ENCODE measurements at regions not wholly inside any gene's neighbourhood (a gene's known extent, or its start where the extent isn't known, plus 50 kb on each side); places are given as distances from the start of the nearest gene placed in this dataset.

DNA sequence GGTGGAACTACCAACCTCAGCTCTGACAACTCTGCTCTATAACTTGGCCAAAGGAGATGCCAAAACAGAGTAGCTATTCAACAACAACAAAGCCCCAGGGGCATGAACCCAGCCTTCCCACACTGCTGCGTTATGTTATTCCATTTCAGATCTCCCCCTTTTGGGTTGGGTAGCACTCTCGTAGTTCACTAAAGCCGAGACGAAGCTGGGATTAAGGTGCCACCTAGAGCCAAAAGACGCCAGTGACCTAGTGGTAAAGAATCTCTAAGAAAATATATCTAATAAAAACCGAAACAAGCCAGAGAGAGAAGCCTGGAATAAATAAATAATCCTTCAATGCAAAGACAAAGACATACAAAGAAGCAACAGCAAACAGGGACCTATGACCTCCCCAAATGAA lies 217.3 kb downstream of the HERPUD2 start:
- peaks cover 9% of the 10 kb centered on the region for H3K9me3 Mint-ChIP-seq (ENCODE audit: unreplicated experiment)
- DNase-seq (ENCODE audit: low read depth) (no peak), FAIRE-seq (no peak)
- no peaks in the 10 kb centered on the region for H3K79me2 ChIP-seq (ENCODE audit: insufficient read depth, low read length)
- H3K4me3 Mint-ChIP-seq (ENCODE audit: unreplicated experiment): no peak overlapping the region
- no peak overlapping the region for H2AFZ ChIP-seq (ENCODE audit: low read depth, low read length)
- H3K36me3 ChIP-seq (ENCODE audit: insufficient read depth, low read length): no peaks in the 10 kb centered on the region
- H3K27ac Mint-ChIP-seq (ENCODE audit: unreplicated experiment): no peak overlapping the region
- H4K20me1 ChIP-seq (ENCODE audit: insufficient read depth, low read length): no peaks in the 10 kb centered on the region
- no peaks in the 10 kb centered on the region for H3K4me1 ChIP-seq (ENCODE audit: insufficient read depth, low read length)
- H3K27me3 Mint-ChIP-seq (ENCODE audit: low read depth, unreplicated experiment): no peaks in the 10 kb centered on the region
- TF ChIP-seq EZH2 (IDR thresholded peaks at IDR 0.05; ENCODE audit: insufficient read depth, low read length): no peak
- TF ChIP-seq, protein P1, sequence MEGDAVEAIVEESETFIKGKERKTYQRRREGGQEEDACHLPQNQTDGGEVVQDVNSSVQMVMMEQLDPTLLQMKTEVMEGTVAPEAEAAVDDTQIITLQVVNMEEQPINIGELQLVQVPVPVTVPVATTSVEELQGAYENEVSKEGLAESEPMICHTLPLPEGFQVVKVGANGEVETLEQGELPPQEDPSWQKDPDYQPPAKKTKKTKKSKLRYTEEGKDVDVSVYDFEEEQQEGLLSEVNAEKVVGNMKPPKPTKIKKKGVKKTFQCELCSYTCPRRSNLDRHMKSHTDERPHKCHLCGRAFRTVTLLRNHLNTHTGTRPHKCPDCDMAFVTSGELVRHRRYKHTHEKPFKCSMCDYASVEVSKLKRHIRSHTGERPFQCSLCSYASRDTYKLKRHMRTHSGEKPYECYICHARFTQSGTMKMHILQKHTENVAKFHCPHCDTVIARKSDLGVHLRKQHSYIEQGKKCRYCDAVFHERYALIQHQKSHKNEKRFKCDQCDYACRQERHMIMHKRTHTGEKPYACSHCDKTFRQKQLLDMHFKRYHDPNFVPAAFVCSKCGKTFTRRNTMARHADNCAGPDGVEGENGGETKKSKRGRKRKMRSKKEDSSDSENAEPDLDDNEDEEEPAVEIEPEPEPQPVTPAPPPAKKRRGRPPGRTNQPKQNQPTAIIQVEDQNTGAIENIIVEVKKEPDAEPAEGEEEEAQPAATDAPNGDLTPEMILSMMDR (IDR thresholded peaks at IDR 0.05; ENCODE audit: insufficient read depth, low read depth, low read length): no peak
- peaks cover 17% of the 10 kb centered on the region for H3K4me1 Mint-ChIP-seq (ENCODE audit: low read depth, unreplicated experiment)
- no peaks in the 10 kb centered on the region for H3K27me3 ChIP-seq (ENCODE audit: insufficient read depth, low read length)
- H3K4me2 ChIP-seq (ENCODE audit: low read length): no peak overlapping the region
- no peak overlapping the region for H3K27ac ChIP-seq (ENCODE audit: low read depth, low read length)
- H3K36me3 Mint-ChIP-seq (ENCODE audit: low read depth, unreplicated experiment): no peaks in the 10 kb centered on the region
- H3K9ac ChIP-seq (ENCODE audit: low read length): no peak overlapping the region
- no peaks in the 10 kb centered on the region for H3K9me3 ChIP-seq (ENCODE audit: insufficient read depth, low read depth, low read length)
- H3K4me3 ChIP-seq (ENCODE audit: insufficient read depth, low read depth, low read length): no peak overlapping the region

GRCh38 chr7:35474100-35474499 lies 220.2 kb upstream of the TBX20 start:
- Mint-ChIP-seq H3K4me3 (ENCODE audit: unreplicated experiment) (no peak overlapping the region), H3K36me3 (ENCODE audit: low read depth, unreplicated experiment) (no peaks in the 10 kb centered on the region), H3K27ac (ENCODE audit: unreplicated experiment) (no peak overlapping the region), H3K4me1 (ENCODE audit: low read depth, unreplicated experiment) (no peaks in the 10 kb centered on the region), H3K27me3 (ENCODE audit: low read depth, unreplicated experiment) (no peaks in the 10 kb centered on the region), H3K9me3 (ENCODE audit: unreplicated experiment) (peaks cover 10% of the 10 kb centered on the region)
- H3K79me2 ChIP-seq (ENCODE audit: insufficient read depth, low read length): no peaks in the 10 kb centered on the region
- H3K4me2 ChIP-seq (ENCODE audit: low read length): no peak overlapping the region
- no peaks in the 10 kb centered on the region for H3K4me1 ChIP-seq (ENCODE audit: insufficient read depth, low read length)
- no peak for FAIRE-seq
- no peaks in the 10 kb centered on the region for H3K9me3 ChIP-seq (ENCODE audit: insufficient read depth, low read depth, low read length)
- H2AFZ ChIP-seq (ENCODE audit: low read depth, low read length): no peak overlapping the region
- H3K27me3 ChIP-seq (ENCODE audit: insufficient read depth, low read length): no peaks in the 10 kb centered on the region
- no peak overlapping the region for H3K9ac ChIP-seq (ENCODE audit: low read length)
- no peaks in the 10 kb centered on the region for H4K20me1 ChIP-seq (ENCODE audit: insufficient read depth, low read length)
- H3K36me3 ChIP-seq (ENCODE audit: insufficient read depth, low read length): no peaks in the 10 kb centered on the region
- TF ChIP-seq, protein P1 (IDR thresholded peaks at IDR 0.05; ENCODE audit: insufficient read depth, low read depth, low read length): no peak
- no peak for TF ChIP-seq EZH2 (IDR thresholded peaks at IDR 0.05; ENCODE audit: insufficient read depth, low read length)
- no peak overlapping the region for H3K27ac ChIP-seq (ENCODE audit: low read depth, low read length)
- no peak overlapping the region for H3K4me3 ChIP-seq (ENCODE audit: insufficient read depth, low read depth, low read length)
- no peak for DNase-seq (ENCODE audit: low read depth)

- peaks cover 1% of the 10 kb centered on the region for H3K9me3 Mint-ChIP-seq (ENCODE audit: unreplicated experiment)
- no peaks in the 10 kb centered on the region for H3K4me1 ChIP-seq (ENCODE audit: insufficient read depth, low read length)
- no peak overlapping the region for H3K27ac ChIP-seq (ENCODE audit: low read depth, low read length)
- no peaks in the 10 kb centered on the region for H3K27me3 ChIP-seq (ENCODE audit: insufficient read depth, low read length)
- H3K27me3 Mint-ChIP-seq (ENCODE audit: low read depth, unreplicated experiment): peaks cover 11% of the 10 kb centered on the region
- DNase-seq (ENCODE audit: low read depth) (no peak), FAIRE-seq (no peak)
- no peak overlapping the region for H3K4me3 Mint-ChIP-seq (ENCODE audit: unreplicated experiment)
- no peaks in the 10 kb centered on the region for H4K20me1 ChIP-seq (ENCODE audit: insufficient read depth, low read length)
- H3K4me2 ChIP-seq (ENCODE audit: low read length): no peak overlapping the region
- no peaks in the 10 kb centered on the region for H3K9me3 ChIP-seq (ENCODE audit: insufficient read depth, low read depth, low read length)
- H3K4me1 Mint-ChIP-seq (ENCODE audit: low read depth, unreplicated experiment): no peaks in the 10 kb centered on the region
- H3K4me3 ChIP-seq (ENCODE audit: insufficient read depth, low read depth, low read length): no peak overlapping the region
- no peak overlapping the region for H3K9ac ChIP-seq (ENCODE audit: low read length)
- H2AFZ ChIP-seq (ENCODE audit: low read depth, low read length): no peak overlapping the region
- no peaks in the 10 kb centered on the region for H3K36me3 ChIP-seq (ENCODE audit: insufficient read depth, low read length)
- no peak overlapping the region for H3K27ac Mint-ChIP-seq (ENCODE audit: unreplicated experiment)
- no peaks in the 10 kb centered on the region for H3K36me3 Mint-ChIP-seq (ENCODE audit: low read depth, unreplicated experiment)
- TF ChIP-seq EZH2 (IDR thresholded peaks at IDR 0.05; ENCODE audit: insufficient read depth, low read length): no peak
- TF ChIP-seq, protein P1 (IDR thresholded peaks at IDR 0.05; ENCODE audit: insufficient read depth, low read depth, low read length): no peak
- no peaks in the 10 kb centered on the region for H3K79me2 ChIP-seq (ENCODE audit: insufficient read depth, low read length)
Measured at GRCh38 chr7:35468606-35469005, 214.7 kb upstream of the TBX20 start.
